OCI-LY7 (cell line): ENCODE measurements at regions not wholly inside any gene's neighbourhood (a gene's known extent, or its start where the extent isn't known, plus 50 kb on each side); places are given as distances from the start of the nearest gene placed in this dataset.

Experiments used
- BruUV-seq: library from RNA; stranded (reverse); fragments of 400-500 nt; replicated peaks from 2 replicates; lab custom pipeline; 2021; lab: Mats Ljungman, UMichigan
- CTCF ChIA-PET: fragments of 300-600 bp; sonication (Branson Sonifier 250); formaldehyde crosslinking; loops from one replicate; lab custom pipeline; 2022; ENCODE audit warnings: antibody characterized with exemption; ENCODE audit not compliant: unreplicated experiment; lab: Charles Lee
- POLR2A ChIA-PET: fragments of 300-600 bp; sonication (Branson Sonifier 250); formaldehyde crosslinking; loops from one replicate; lab custom pipeline; 2022; ENCODE audit warnings: antibody characterized with exemption; lab: Charles Lee
- DNase-seq: peaks from one replicate; pipeline ENCODE4 v3.0.0-alpha.2; 2015; ENCODE audit warnings: low spot score
- H2AFZ ChIP-seq: fragments of 200-600 bp; sonication (generic), shearing (Covaris generic); 2 replicates; pipeline ENCODE4 v1.6.1; 2014; ENCODE audit warnings: mild to moderate bottlenecking, antibody characterized with exemption, low read length, moderate library complexity
- H3K27ac ChIP-seq: fragments of 200-600 bp; sonication (generic); 2 replicates; pipeline ENCODE4 v1.5.1; 2014; ENCODE audit warnings: mixed run types, low read depth, mild to moderate bottlenecking, moderate library complexity, low read length, inconsistent platforms; ENCODE audit not compliant: poor library complexity, severe bottlenecking
- H3K36me3 ChIP-seq: fragments of 200-600 bp; sonication (generic); 2 replicates; pipeline ENCODE4 v1.6.1; 2014; ENCODE audit warnings: mild to moderate bottlenecking, antibody characterized with exemption, low read length, moderate library complexity, mixed read lengths; ENCODE audit not compliant: insufficient read depth
- H3K4me1 ChIP-seq: fragments of 200-600 bp; sonication (generic); 2 replicates; pipeline ENCODE4 v1.5.1; 2014; ENCODE audit warnings: mild to moderate bottlenecking, low read length; ENCODE audit not compliant: insufficient read depth, poor library complexity, severe bottlenecking
- H3K4me2 ChIP-seq: fragments of 200-600 bp; sonication (generic); 2 replicates; pipeline ENCODE4 v1.6.1; 2014; ENCODE audit warnings: mild to moderate bottlenecking, low read length
- H3K4me3 ChIP-seq: fragments of 200-600 bp; sonication (generic); 2 replicates; pipeline ENCODE4 v1.5.1; 2014; ENCODE audit warnings: mild to moderate bottlenecking, low read depth, low read length; ENCODE audit not compliant: poor library complexity, severe bottlenecking
- H3K79me2 ChIP-seq: fragments of 200-600 bp; sonication (generic); 2 replicates; pipeline ENCODE4 v1.6.1; 2016; ENCODE audit warnings: low read depth, mild to moderate bottlenecking, low read length, moderate library complexity, mixed read lengths; ENCODE audit not compliant: insufficient read depth
- H3K9me2 ChIP-seq: fragments of 200-600 bp; sonication (generic); 2 replicates; pipeline ENCODE4 v1.6.1; 2016; ENCODE audit warnings: mild to moderate bottlenecking, low read length, mixed read lengths; ENCODE audit not compliant: insufficient read depth
- H3K9me3 ChIP-seq: fragments of 200-600 bp; sonication (generic); 2 replicates; pipeline ENCODE4 v1.6.1; 2014; ENCODE audit warnings: mild to moderate bottlenecking, mixed run types, low read length, mixed read lengths
- H4K20me1 ChIP-seq: fragments of 200-600 bp; sonication (generic); 2 replicates; pipeline ENCODE4 v1.6.1; 2014; ENCODE audit warnings: mild to moderate bottlenecking, antibody characterized with exemption, low read length, moderate library complexity, mixed read lengths; ENCODE audit not compliant: insufficient read depth
- CTCF ChIP-seq: fragments of 200-600 bp; sonication (generic); conservative IDR thresholded peaks from 2 replicates; pipeline ENCODE4 v1.5.1; 2014; ENCODE audit warnings: mild to moderate bottlenecking, antibody characterized with exemption, low read length, moderate library complexity, mixed read lengths
- EZH2phosphoT487 ChIP-seq: fragments of 200-600 bp; sonication (generic); IDR thresholded peaks from 2 replicates; pipeline ENCODE4 v1.6.1; 2018; ENCODE audit warnings: low read depth, borderline replicate concordance, mild to moderate bottlenecking, mixed run types, antibody characterized with exemption, low read length, moderate library complexity, mixed read lengths
- intact Hi-C: fragments of 100-400 bp; cut with micrococcal nuclease; formaldehyde crosslinking; loops from one replicate; pipeline ENCODE4 v1.10.0; 2022; ENCODE audit not compliant: unreplicated experiment

- ChIA-PET CTCF (interaction anchor here (0.5 kb wide), 1 partner anchor 58 kb away, joined by 3 read pairs; no protein-coding TSS in a partner anchor), POLR2A (interaction anchor here (0.6 to 1.3 kb wide), 3 partner anchors 30 to 950 kb away, joined by 3 to 4 read pairs (median 3); no protein-coding TSS in a partner anchor)
- H3K79me2 ChIP-seq: no peaks in the 10 kb centered on the region
- H4K20me1 ChIP-seq: no peaks in the 10 kb centered on the region
- no peaks in the 10 kb centered on the region for H3K9me3 ChIP-seq
- BruUV-seq: no TSS peak
- H3K4me3 ChIP-seq: no peak overlapping the region
- no peak overlapping the region for H2AFZ ChIP-seq
- no peak overlapping the region for H3K4me2 ChIP-seq
- intact Hi-C loops: loop anchor here (10.0 kb wide), 1 partner anchor 232 kb away; no protein-coding TSS in a partner anchor
- H3K36me3 ChIP-seq: no peaks in the 10 kb centered on the region
- H3K4me1 ChIP-seq: peaks cover 7% of the 10 kb centered on the region
- DNase-seq: no peak
- H3K9me2 ChIP-seq: no peaks in the 10 kb centered on the region
- no peak for TF ChIP-seq CTCF
- TF ChIP-seq EZH2phosphoT487: no peak
- H3K27ac ChIP-seq: no peak overlapping the region
Measured at GRCh38 chr2:221282386-221282785, 289.7 kb downstream of the EPHA4 start.

GRCh38 chr2:221283896-221284545, 288.1 kb downstream of the EPHA4 start:
- Histone ChIP-seq H3K9me2 (no peaks in the 10 kb centered on the region), H3K4me3 (no peak overlapping the region), H4K20me1 (no peaks in the 10 kb centered on the region), H3K9me3 (no peaks in the 10 kb centered on the region), H2AFZ (peak overlapping the region; percentile 52; the same call in 1 of the 2 replicates), H3K79me2 (no peaks in the 10 kb centered on the region), H3K27ac (no peak overlapping the region), H3K4me1 (peaks cover 14% of the 10 kb centered on the region), H3K36me3 (no peaks in the 10 kb centered on the region), H3K4me2 (0 out of 2 replicates have a peak overlapping the region, but pooled peaks have one; percentile 2)
- BruUV-seq: no TSS peak
- DNase-seq: no peak
- TF ChIP-seq EZH2phosphoT487: no peak
- TF ChIP-seq CTCF: no peak
- intact Hi-C loops: loop anchor here (10.0 kb wide), 1 partner anchor 231 kb away; no protein-coding TSS in a partner anchor
- ChIA-PET CTCF (no interaction called here), POLR2A (interaction anchor here (0.8 to 1.3 kb wide), 2 partner anchors 11 to 74 kb away, joined by 4 read pairs; no protein-coding TSS in a partner anchor)

- peaks cover 25% of the 10 kb centered on the region for H3K4me1 ChIP-seq
- H3K79me2 ChIP-seq: no peaks in the 10 kb centered on the region
- H2AFZ ChIP-seq: peak overlapping the region; percentile 57
- DNase-seq: no peak
- no TSS peak for BruUV-seq
- H3K4me2 ChIP-seq: no peak overlapping the region
- no peaks in the 10 kb centered on the region for H3K9me3 ChIP-seq
- ChIA-PET POLR2A (interaction anchor here (0.5 to 1.3 kb wide), 4 partner anchors 10 to 272 kb away, joined by 3 to 6 read pairs (median 4); no protein-coding TSS in a partner anchor), CTCF (no interaction called here)
- H4K20me1 ChIP-seq: no peaks in the 10 kb centered on the region
- H3K4me3 ChIP-seq: no peak overlapping the region
- TF ChIP-seq CTCF (no peak), EZH2phosphoT487 (no peak)
- intact Hi-C loops: loop anchor here (10.0 kb wide), 1 partner anchor 230 kb away; no protein-coding TSS in a partner anchor
- H3K27ac ChIP-seq: no peak overlapping the region
- H3K36me3 ChIP-seq: no peaks in the 10 kb centered on the region
- no peaks in the 10 kb centered on the region for H3K9me2 ChIP-seq
Measured at GRCh38 chr2:221285148-221285547, 287.0 kb downstream of the EPHA4 start.
